ENCODE measurements at regions not wholly inside any gene's neighbourhood (a gene's known extent, or its start where the extent isn't known, plus 50 kb on each side); places are given as distances from the start of the nearest gene placed in this dataset.

- DNase-seq, result no peak
These were observed 496.0 kb upstream of the PKN2 start for GRCh38 chr1:88188038-88188437.

GRCh38 chr1:88189525-88189924, 494.5 kb upstream of the PKN2 start:
- DNase-seq, result no peak

- DNase-seq, result no peak
These were observed 492.2 kb upstream of the PKN2 start for GRCh38 chr1:88191917-88192316.

- DNase-seq, result no peak
These were observed 489.5 kb upstream of the PKN2 start for GRCh38 chr1:88194542-88194941.

- no peak for DNase-seq
These were observed 483.5 kb upstream of the PKN2 start for GRCh38 chr1:88200545-88200944.

GRCh38 chr1:88204111-88204510, 480.0 kb upstream of the PKN2 start:
- DNase-seq, result no peak

GRCh38 chr1:88204612-88205167, 479.4 kb upstream of the PKN2 start:
- DNase-seq, result no peak

GRCh38 chr1:88208389-88208788, 475.7 kb upstream of the PKN2 start:
- DNase-seq, result no peak

- no peak for DNase-seq
These were observed 473.8 kb upstream of the PKN2 start for GRCh38 chr1:88210103-88210787.

- DNase-seq, result no peak
These were observed 467.6 kb upstream of the PKN2 start for GRCh38 chr1:88216441-88216840.

GRCh38 chr1:88217386-88217785, 466.7 kb upstream of the PKN2 start:
- no peak for DNase-seq

- no peak for DNase-seq
These were observed 464.6 kb upstream of the PKN2 start for GRCh38 chr1:88219521-88219920.

GRCh38 chr1:88221411-88221810, 462.7 kb upstream of the PKN2 start:
- DNase-seq, result no peak

- no peak for DNase-seq
These were observed 459.2 kb upstream of the PKN2 start for GRCh38 chr1:88224906-88225305.

GRCh38 chr1:88228114-88228513, 456.0 kb upstream of the PKN2 start:
- no peak for DNase-seq

- DNase-seq, result no peak
These were observed 453.9 kb upstream of the PKN2 start for GRCh38 chr1:88230126-88230525.

GRCh38 chr1:88237058-88237457, 447.0 kb upstream of the PKN2 start:
- DNase-seq, result no peak

- no peak for DNase-seq
These were observed 444.9 kb upstream of the PKN2 start for GRCh38 chr1:88239205-88239604.

- DNase-seq, result no peak
These were observed 436.4 kb upstream of the PKN2 start for GRCh38 chr1:88247666-88248065.

- no peak for DNase-seq
These were observed 433.2 kb upstream of the PKN2 start for GRCh38 chr1:88250915-88251314.

- DNase-seq, result no peak
These were observed 431.3 kb upstream of the PKN2 start for GRCh38 chr1:88252745-88253144.

GRCh38 chr1:88265606-88266005, 418.5 kb upstream of the PKN2 start:
- DNase-seq, result no peak

GRCh38 chr1:88266051-88266450, 418.0 kb upstream of the PKN2 start:
- DNase-seq, result no peak

GRCh38 chr1:88272216-88272615, 411.9 kb upstream of the PKN2 start:
- no peak for DNase-seq

GRCh38 chr1:88274431-88274830, 409.6 kb upstream of the PKN2 start:
- DNase-seq, result no peak
